Endothelial cell (in vitro differentiated cells): ENCODE measurements at regions not wholly inside any gene's neighbourhood (a gene's known extent, or its start where the extent isn't known, plus 50 kb on each side); places are given as distances from the start of the nearest gene placed in this dataset.

Source experiments
- DNase-seq: peaks from one replicate; pipeline ENCODE4 v3.0.0; 2021; ENCODE audit warnings: low spot score
- H3K27ac Mint-ChIP-seq: one replicate; pipeline ENCODE4 v1.8.0; 2021; ENCODE audit warnings: mixed read lengths, inconsistent platforms; ENCODE audit not compliant: unreplicated experiment
- H3K27me3 Mint-ChIP-seq: one replicate; pipeline ENCODE4 v1.8.0; 2021; ENCODE audit warnings: mild to moderate bottlenecking, moderate library complexity, mixed read lengths, inconsistent platforms; ENCODE audit not compliant: unreplicated experiment
- H3K36me3 Mint-ChIP-seq: one replicate; pipeline ENCODE4 v1.8.0; 2021; ENCODE audit warnings: mild to moderate bottlenecking, low read depth, mixed read lengths, inconsistent platforms; ENCODE audit not compliant: unreplicated experiment
- H3K4me1 Mint-ChIP-seq: one replicate; pipeline ENCODE4 v1.8.0; 2021; ENCODE audit warnings: mild to moderate bottlenecking, mixed read lengths, inconsistent platforms; ENCODE audit not compliant: unreplicated experiment
- H3K4me3 Mint-ChIP-seq: one replicate; pipeline ENCODE4 v1.8.0; 2021; ENCODE audit warnings: mild to moderate bottlenecking, mixed read lengths, inconsistent platforms; ENCODE audit not compliant: unreplicated experiment
- H3K9me3 Mint-ChIP-seq: one replicate; pipeline ENCODE4 v1.8.0; 2021; ENCODE audit warnings: mixed read lengths, inconsistent platforms; ENCODE audit not compliant: unreplicated experiment
- TF ChIP-seq, protein P1 (sequence below): fragments of 200-600 bp; sonication (generic); IDR thresholded peaks from one replicate; pipeline ENCODE4 v1.5.0; 2021; ENCODE audit warnings: antibody characterized with exemption; ENCODE audit not compliant: unreplicated experiment

DNA sequence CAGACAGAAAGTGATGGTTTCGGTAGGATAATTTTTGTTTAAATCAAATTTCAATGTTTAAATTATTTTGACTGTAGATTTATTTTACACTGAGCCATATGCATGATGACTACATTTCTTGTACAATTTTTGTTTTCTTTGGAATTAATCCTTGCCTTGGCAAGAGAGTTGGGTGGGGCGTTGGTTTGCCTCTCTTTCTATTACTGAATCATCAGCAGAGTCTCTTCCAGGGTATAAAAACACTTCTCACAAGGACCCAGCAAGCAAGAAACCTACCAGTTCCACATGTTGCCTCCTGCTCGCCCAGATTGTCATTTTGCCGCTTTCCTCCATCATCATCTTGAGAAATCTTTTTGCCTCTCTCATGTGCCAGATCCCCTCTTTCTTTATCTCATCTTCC lies 455.0 kb upstream of the DMAC1 start:
- no peaks in the 10 kb centered on the region for H3K9me3 Mint-ChIP-seq
- no peak overlapping the region for H3K27ac Mint-ChIP-seq
- H3K4me3 Mint-ChIP-seq: no peak overlapping the region
- H3K36me3 Mint-ChIP-seq: no peaks in the 10 kb centered on the region
- peaks cover 1% of the 10 kb centered on the region for H3K27me3 Mint-ChIP-seq
- H3K4me1 Mint-ChIP-seq: no peaks in the 10 kb centered on the region
- no peak for DNase-seq
- TF ChIP-seq, protein P1, sequence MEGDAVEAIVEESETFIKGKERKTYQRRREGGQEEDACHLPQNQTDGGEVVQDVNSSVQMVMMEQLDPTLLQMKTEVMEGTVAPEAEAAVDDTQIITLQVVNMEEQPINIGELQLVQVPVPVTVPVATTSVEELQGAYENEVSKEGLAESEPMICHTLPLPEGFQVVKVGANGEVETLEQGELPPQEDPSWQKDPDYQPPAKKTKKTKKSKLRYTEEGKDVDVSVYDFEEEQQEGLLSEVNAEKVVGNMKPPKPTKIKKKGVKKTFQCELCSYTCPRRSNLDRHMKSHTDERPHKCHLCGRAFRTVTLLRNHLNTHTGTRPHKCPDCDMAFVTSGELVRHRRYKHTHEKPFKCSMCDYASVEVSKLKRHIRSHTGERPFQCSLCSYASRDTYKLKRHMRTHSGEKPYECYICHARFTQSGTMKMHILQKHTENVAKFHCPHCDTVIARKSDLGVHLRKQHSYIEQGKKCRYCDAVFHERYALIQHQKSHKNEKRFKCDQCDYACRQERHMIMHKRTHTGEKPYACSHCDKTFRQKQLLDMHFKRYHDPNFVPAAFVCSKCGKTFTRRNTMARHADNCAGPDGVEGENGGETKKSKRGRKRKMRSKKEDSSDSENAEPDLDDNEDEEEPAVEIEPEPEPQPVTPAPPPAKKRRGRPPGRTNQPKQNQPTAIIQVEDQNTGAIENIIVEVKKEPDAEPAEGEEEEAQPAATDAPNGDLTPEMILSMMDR: no peak

DNA sequence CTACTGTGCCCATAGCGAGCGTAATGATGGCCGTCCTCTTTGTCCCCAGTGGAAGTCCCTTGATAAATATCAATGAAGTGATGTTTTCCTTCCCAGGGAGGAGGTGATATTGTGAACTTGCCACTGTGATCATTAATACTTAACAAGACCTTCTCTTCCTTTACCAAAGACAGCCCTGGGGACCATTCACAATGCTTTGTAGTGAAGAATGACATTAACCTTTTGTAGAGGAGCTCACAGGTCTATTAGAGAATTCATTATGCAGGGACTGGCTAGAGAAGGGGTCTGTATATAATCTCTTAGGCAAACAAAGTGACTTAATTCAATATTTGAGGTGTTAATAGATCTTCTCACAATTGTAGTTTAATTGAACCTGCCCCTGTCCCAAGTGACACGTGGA lies 452.9 kb upstream of the DMAC1 start:
- H3K27ac Mint-ChIP-seq: no peak overlapping the region
- H3K36me3 Mint-ChIP-seq: no peaks in the 10 kb centered on the region
- H3K27me3 Mint-ChIP-seq: no peaks in the 10 kb centered on the region

DNA sequence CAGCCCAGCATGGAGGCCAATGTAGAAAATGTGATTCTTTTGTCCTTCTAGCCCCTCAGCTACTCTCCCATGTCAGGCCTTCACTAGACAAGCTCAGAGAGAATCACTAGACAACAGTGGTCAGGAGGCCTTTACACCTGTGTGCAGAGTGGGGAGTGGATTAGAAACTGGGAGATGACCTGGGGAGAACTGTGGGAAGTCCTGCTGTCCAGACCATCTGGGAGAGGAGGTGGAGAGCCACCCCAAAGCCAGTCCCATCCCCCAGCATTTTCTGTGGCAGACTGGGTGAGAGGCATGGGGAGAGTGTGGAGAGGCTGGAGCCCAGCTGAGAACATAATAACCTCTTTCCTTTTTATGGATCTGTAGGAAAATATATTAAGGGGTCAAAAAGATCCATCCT lies 452.0 kb upstream of the DMAC1 start:
- no peaks in the 10 kb centered on the region for H3K4me1 Mint-ChIP-seq
- H3K27ac Mint-ChIP-seq: no peak overlapping the region
- H3K4me3 Mint-ChIP-seq: no peak overlapping the region
- TF ChIP-seq, protein P1: no peak
- H3K27me3 Mint-ChIP-seq: no peaks in the 10 kb centered on the region
- no peak for DNase-seq
- no peaks in the 10 kb centered on the region for H3K9me3 Mint-ChIP-seq
- no peaks in the 10 kb centered on the region for H3K36me3 Mint-ChIP-seq

More for the DNA sequence above, 452.9 kb upstream of the DMAC1 start:
- H3K4me1 Mint-ChIP-seq: no peaks in the 10 kb centered on the region
- no peak overlapping the region for H3K4me3 Mint-ChIP-seq
- H3K9me3 Mint-ChIP-seq: no peaks in the 10 kb centered on the region
- no peak for DNase-seq
- TF ChIP-seq, protein P1: no peak

DNA sequence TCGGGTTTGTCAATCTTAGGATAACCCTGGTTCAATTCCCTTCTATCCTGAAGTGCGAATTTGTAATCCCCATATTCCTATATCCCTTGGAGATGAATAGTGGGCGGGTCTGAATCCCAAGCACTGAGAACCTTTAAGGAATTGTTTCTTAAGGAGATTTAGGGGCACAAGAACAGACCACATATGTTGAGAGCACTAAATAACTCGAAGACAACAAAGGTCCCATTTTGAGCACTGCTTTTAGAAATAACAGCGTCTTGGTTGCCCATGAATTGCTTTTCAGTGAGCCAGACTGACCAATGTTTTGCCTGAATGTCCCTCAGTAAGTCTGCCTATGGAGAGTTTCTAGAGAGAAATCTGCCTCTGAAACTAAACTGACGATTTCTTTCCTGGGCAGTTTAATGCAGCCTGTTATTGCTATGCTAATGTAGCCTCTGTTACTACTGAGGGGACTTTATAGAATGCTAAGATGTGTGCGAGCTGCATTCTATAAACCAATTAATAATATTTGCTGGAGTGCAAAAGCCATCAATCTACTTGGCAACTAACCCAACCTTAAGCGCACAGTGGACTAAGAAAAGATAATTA lies 445.0 kb upstream of the DMAC1 start:
- TF ChIP-seq, protein P1: no peak
- DNase-seq: no peak
- no peaks in the 10 kb centered on the region for H3K9me3 Mint-ChIP-seq
- no peak overlapping the region for H3K27ac Mint-ChIP-seq
- no peaks in the 10 kb centered on the region for H3K36me3 Mint-ChIP-seq
- H3K4me1 Mint-ChIP-seq: no peaks in the 10 kb centered on the region
- H3K4me3 Mint-ChIP-seq: no peak overlapping the region
- peaks cover 1% of the 10 kb centered on the region for H3K27me3 Mint-ChIP-seq

DNA sequence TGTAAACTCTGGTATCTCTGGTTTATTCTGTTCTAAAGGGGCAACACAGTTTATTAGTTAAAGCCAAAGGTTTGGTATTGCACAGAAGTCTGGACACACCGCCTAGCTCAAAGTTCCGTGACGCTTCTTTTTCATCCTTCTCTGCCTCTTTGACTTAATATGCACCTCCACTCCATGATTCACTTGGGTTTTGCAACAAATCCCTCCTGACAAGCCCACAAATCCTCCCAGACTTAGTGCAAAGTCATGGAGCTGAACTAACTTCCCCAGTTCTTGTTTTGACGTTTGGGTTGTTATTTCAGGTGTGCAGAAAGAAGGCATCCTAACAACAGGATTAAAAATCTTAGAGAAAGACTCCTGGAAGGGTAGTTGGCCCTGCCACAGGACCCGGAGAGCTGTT lies 441.6 kb upstream of the DMAC1 start:
- no peak overlapping the region for H3K4me3 Mint-ChIP-seq
- TF ChIP-seq, protein P1: no peak
- H3K9me3 Mint-ChIP-seq: no peaks in the 10 kb centered on the region
- H3K27ac Mint-ChIP-seq: no peak overlapping the region
- no peak for DNase-seq
- H3K27me3 Mint-ChIP-seq: peaks cover 1% of the 10 kb centered on the region
- H3K4me1 Mint-ChIP-seq: no peaks in the 10 kb centered on the region
- H3K36me3 Mint-ChIP-seq: no peaks in the 10 kb centered on the region
